ENCODE measurements at regions not wholly inside any gene's neighbourhood (a gene's known extent, or its start where the extent isn't known, plus 50 kb on each side); places are given as distances from the start of the nearest gene placed in this dataset.

DNA sequence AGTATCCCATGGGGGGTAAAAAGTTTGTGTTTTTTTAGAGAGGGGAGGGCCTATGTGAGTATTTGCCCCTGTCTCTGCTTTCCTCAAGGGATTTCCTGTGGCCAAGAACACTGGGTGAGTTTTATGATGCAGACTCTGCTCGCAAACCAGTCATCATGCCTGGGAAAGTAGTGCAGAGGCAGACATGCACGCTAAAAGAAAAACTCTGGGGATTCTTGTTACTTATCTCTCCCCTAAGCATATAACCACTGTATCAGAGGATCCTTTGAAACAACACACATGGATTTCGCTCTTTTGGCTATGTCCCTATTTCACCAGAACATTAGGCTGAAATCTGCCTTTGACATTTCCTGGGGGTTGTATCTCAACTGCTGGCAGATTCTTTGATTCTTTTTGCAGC is 1845.8 kb upstream of the SEL1L start:
- peak; percentile 11 for DNase-seq

DNA sequence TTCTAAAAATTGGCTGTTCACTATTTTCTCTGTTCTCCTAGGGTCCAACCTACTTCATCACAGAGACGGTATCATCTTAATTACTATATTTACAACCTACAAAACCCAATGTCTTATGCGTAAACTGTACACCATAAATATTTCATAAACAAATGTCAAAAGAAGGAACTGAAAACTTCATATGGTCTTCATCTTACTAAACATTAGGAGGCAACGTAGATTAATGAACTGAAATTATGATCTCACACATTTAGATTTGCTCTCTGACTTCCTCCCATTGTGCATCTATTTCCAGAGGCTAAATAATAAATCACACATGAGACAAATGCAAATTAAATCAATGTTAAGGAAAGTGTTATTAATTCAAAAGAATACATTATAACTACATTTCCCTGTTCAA is 1850.6 kb upstream of the SEL1L start:
- no peak for DNase-seq

GRCh38 chr14:83395321-83395720 is 1861.7 kb upstream of the SEL1L start:
- no peak for DNase-seq

DNA sequence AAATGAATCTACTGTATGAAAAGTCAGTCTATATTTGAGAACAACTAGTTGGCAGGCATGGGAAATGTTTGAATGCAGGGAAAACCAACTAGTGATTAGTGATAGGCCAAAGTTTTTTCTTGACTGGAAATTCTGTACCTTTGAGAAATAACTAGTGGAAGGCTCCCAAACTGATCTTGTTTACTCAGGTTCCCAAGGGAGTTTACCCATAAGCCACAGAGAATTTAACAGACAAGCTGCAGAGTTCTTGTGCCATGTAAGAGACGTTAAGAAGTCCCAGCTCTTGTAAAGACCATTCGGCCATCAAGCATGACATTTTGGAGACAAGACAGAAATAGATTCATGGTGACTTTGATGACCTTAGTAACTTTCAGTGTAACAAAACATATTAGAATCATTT is 1882.8 kb upstream of the SEL1L start:
- DNase-seq, result no peak

GRCh38 chr14:83419420-83419819 is 1885.8 kb upstream of the SEL1L start:
- DNase-seq, result no peak

GRCh38 chr14:83421711-83422110 is 1888.1 kb upstream of the SEL1L start:
- no peak for DNase-seq

DNA sequence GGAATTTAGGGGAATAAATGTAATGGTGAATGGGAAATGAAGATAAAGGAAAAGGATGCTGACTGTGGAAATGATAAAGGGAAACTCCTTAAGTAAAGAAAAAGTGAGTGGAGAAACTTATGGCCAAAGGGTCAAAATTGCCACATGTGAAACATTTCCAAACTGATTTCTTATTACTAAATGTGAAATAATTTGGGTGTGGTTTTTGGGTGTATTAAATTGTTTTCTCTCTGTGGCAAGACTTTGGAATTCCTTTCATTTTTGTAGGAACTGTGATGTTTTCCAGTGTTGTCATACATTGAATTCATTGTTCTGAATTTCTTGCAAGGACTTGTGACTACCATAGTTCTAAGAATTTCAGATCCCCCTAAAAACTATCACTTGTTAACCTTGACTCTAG is 1891.5 kb upstream of the SEL1L start:
- DNase-seq, result no peak

DNA sequence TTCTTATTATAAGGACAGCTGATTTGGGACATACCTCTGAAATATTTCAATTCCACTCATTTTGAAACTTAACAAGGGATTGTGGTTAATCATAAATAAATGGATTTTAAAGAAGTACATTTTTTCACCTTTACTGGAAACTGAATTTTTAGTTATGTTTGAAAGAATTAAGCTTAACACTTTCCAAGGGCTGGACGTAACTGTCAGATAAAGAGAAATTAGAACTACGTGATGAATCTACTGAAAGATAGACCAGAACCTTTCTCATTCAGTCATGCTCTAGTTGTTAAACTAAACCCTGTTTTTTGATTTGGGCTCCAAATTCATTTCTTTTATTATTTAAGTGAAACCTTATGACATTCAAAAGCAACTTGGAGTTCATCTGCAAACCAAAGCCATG is 1892.1 kb upstream of the SEL1L start:
- DNase-seq, result no peak

GRCh38 chr14:83433618-83434017 is 1900.0 kb upstream of the SEL1L start:
- DNase-seq, result no peak

GRCh38 chr14:83441801-83442200 is 1908.1 kb upstream of the SEL1L start:
- DNase-seq, result no peak

DNA sequence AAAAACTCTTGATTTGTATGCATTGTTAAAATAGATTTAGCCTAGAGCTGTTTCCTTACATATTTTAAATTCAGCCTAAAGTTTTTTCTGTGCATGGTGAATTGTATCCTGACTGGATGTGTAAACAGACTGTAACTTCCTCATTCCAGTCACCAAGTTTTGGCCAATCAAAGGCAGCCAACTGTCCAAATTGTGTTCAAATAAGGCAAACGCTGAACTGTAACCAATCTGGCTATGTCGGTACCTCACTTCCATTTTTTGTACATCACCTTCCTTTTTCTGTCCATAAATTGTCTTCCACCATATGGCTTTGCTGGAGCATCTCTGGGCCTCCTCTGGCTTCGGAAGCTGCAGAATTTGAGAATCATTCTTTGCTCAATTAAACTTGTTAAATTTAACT is 1921.9 kb upstream of the SEL1L start:
- no peak for DNase-seq

- DNase-seq, result no peak
These were observed 1927.9 kb upstream of the SEL1L start for GRCh38 chr14:83461521-83461920.

GRCh38 chr14:83462759-83463158 is 1929.1 kb upstream of the SEL1L start:
- no peak for DNase-seq

GRCh38 chr14:83463500-83464098 is 1929.9 kb upstream of the SEL1L start:
- no peak for DNase-seq

GRCh38 chr14:83467811-83468210 is 1934.2 kb upstream of the SEL1L start:
- DNase-seq, result no peak

GRCh38 chr14:83470466-83470865 is 1936.8 kb upstream of the SEL1L start:
- DNase-seq, result no peak

DNA sequence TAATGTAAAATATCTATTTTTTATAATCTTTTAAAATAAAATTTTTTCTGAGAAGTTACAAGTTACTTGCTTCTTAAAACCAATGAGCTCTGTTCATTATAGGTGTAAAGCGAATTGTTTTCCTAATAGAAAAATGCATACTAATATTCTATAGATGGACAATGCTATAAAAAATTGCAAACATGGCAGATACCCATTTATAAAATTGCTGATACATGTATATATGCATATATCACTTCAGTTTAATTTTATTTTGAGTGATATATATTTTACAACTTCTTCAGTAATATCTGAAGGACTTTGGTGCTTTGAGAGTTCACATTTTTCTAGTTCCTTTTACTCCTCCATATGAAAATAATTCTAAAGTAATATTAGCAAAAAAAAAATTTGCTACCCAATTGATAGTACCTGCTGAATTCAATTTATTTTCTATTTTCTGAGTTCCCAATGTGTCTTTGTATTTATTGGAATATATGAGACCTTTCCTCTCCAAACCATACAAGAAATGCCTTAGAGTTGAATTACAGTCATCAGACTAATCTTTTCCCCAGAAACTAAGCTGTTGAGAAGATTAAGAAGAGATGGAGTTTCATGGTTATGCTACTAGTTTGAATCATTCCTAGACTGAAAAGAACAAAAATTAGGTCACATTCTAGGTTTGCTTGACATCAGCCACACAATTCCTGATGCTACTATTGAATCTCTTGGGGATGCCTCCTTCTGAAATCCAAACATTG is 1937.5 kb upstream of the SEL1L start:
- DNase-seq, result no peak

DNA sequence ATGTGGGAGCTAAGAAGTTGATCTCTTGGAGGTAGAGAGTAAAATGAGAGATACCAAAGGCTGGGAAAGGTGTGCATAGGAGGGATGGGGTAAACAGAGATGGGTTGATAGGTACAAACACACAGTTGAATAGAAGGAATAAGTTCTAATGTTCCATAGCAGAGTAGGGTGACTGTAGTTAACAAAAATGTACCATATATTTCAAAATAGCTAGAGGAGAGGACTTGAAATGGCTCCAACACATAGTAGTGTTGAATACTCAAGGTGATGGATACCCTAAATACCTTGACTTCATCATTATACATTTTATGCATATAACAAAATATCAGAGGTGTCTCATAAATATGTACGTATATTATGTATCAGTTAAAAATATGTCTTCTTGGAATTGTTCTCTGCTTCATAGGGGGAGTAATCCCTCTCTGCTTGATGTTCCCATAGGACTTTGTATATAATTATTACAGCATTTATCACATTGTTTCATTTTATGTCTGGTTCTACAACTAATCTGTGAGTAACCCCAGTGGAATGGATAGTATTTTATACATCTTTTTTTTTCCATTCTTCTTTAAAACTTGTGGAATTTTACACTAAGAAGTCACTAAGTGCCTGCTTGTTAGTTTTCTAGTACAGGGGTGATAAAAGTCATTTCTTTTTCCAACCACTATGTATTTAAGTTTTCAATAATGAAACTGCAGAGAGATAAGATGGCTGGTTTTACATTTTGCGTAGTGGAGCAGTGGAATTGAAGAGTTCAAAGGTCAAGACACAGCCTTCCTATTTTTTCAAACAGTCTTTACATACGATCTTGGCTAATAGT is 1940.0 kb upstream of the SEL1L start:
- no peak for DNase-seq

GRCh38 chr14:83478741-83479140 is 1945.1 kb upstream of the SEL1L start:
- DNase-seq, result no peak

GRCh38 chr14:83483063-83483462 is 1949.4 kb upstream of the SEL1L start:
- DNase-seq, result no peak

DNA sequence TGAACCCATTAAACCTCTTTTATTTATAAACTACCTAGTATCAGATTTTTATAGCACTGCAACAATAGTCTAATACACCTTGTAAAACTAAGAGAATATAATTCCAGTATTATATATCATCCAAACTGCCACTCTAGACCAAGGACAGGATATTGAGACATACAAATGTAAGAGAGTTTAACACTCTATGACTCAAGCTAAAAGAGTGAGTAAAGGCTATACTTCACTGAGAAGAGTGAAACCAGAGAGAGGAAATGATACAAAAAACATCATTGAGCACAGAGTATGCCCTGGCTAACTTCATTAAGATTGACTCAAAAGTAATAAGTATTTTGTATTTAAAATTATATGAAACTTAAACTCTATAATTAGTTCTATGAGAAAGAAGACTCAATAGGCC is 1951.9 kb upstream of the SEL1L start:
- DNase-seq, result no peak

DNA sequence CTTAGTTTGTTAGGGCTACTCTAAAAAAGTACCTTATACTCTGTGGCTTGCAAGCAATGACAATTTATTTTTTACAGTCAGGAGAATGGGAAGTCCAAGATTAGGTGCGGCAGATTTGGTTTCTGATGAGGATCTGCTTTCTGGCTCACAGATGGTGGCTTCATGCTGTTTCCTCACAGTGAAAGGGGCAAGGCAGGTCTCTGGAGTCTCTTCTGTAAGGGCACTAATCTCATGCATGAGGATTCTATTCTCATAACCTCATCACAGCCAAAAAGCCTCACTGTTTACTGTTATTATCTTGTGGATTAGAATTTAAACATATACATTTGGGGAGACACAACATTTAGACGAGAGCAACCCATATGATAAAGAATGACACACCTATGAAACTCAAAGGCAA is 1957.4 kb upstream of the SEL1L start:
- no peak for DNase-seq

DNA sequence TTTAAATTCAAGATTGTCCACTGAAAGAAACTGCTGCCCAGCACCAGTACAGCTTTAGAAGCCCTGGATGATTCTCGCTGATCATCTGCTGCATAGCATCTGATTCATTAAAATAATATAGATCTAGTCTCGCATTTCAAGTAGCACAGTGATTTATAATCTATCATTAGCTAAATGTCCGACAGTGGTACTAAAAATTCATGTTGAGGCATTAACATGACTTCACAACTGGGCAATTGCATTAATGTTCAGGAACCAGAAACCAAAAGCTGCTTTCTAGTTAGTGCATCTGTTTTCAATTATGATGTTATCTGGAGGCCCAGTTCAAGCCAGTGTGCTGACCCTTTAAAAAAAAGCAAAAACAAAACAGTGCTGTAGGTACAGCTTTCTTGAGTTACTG is 1987.2 kb upstream of the SEL1L start:
- DNase-seq, result no peak

DNA sequence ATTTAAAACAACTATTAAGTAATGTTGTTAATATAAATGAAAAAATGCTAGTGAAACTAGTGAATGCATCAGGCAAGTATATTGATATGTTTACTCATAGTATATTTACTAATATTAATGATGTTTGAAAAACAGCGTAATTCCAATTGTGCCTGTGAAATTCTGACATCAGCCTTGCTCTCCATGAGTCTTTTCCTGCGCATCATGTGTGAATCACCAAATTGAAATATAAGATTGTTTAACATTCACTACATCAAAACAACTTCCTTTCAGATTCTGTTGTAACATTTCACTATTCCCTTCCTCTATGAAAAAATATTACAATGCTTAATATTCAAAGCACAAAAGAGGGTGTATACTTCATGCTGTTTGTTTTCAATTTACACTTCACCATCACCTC is 1995.9 kb upstream of the SEL1L start:
- no peak for DNase-seq

All from left hindlimb (tissue), 1 donor.